DMS53 treated with DMSO at 0.1 percent for 48 hours (cell line): ENCODE measurements at regions not wholly inside any gene's neighbourhood (a gene's known extent, or its start where the extent isn't known, plus 50 kb on each side); places are given as distances from the start of the nearest gene placed in this dataset.
A peak's percentile ranks its signal among the peaks of the same experiment; 100 is the strongest.
"Not testable (repeated sequence)": the region's sequence is repeated elsewhere in the genome, so short reads cannot be mapped to it uniquely, and the experiment has no call there.

ENCODE experiments used
- DNase-seq: peaks from one replicate; lab custom pipeline; 2025; ENCODE audit not compliant: unreplicated experiment; lab: John Stamatoyannopoulos, UW

GRCh38 chr13:85137516-85137915 is 661.7 kb downstream of the SLITRK6 start:
- DNase-seq = no peak

GRCh38 chr13:85132986-85133385 is 666.2 kb downstream of the SLITRK6 start:
- DNase-seq = no peak

GRCh38 chr13:85123501-85123900 is 675.7 kb downstream of the SLITRK6 start:
- DNase-seq = not testable (repeated sequence)

GRCh38 chr13:85108356-85108755 is 690.9 kb downstream of the SLITRK6 start:
- no peak for DNase-seq

DNA sequence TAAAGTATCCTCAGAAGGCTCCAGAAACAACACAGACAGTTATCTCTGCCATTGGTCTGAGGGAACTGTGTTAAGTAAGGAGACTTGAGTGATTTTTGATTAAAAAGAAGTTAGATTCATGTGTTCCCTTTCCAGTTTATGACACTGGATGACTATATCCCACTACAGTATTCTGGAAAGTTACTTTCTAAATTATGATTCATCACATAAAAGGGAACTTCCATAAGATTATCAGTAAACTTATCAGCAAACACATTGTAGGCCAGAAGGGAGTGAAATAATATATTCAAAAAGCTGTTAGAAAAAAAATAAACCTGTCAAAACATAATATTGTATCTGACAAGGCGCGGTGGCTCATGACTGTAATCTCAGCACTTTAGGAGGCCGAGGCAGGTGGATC is 700.0 kb downstream of the SLITRK6 start:
- no peak for DNase-seq

GRCh38 chr13:85095418-85096272 is 703.6 kb downstream of the SLITRK6 start:
- DNase-seq = no peak

DNA sequence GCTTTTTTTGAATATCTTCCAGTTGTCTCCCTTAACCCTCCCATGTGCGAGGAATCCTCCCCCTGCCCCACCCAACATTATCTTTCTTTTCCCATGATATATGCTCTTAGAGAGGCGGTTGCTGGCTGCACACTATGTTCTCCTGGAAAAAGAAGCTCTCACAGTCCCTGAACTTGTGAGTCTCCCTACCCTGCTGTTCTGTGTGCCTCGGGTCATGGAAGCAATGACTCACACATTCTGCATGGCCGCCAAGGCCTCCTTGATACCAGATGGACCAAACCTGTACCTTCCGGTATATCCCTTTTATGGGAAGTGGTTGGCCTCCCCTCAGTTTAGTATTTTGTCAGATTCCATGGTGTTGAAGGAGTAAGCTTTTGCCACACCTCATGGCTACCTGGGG is 705.4 kb downstream of the SLITRK6 start:
- DNase-seq = no peak

DNA sequence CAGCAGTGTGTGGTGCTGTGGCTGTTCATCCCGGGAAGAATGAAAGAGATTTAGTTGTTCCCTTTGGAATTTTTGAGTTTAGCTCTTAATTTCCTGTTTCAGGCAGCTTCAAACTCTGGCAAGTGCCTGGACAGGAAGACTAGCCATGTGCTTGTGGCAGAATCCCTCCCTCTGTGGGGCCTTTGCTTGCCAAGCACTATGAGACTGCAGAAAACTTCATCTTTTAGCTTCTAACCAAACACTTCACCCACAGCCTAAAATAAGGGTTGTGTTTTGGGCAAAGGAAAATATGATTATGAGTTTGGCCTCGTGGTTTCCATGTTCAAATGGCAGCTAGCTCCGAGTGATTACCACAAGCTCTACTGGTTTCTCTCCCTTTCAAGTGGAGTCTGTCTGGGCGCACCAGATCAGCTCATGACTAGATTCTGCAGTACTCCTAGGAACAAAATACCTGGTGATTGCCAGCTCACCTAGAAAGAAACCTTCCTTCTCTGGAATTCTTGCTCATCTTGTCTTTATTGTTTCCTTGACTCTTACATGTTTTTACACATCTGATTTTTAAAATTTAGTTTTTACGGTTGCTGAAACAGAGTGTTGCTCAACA is 707.5 kb downstream of the SLITRK6 start:
- DNase-seq = no peak

DNA sequence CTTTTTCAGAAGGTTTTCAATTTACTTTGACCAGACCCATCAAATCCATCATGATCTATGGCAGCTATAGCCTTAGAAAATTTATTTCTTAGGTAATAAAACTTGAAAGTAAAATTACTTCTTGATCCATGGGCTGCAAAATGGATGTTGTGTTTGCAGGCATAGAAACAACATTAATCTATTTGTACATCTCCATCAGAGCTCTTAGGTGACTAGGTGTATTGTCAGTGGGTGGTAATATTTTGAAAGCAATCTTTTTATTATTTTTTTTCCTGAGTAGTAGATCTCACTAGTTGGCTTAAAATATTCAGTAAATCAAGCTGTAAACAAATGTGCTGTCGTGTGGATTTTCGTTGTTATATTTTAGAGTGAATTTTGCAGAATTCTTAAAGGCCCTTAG is 710.0 kb downstream of the SLITRK6 start:
- DNase-seq = no peak

- DNase-seq = no peak
Measured at GRCh38 chr13:85080691-85081090, 718.5 kb downstream of the SLITRK6 start.

- no peak for DNase-seq
Measured at GRCh38 chr13:85076343-85076742, 722.9 kb downstream of the SLITRK6 start.

DNA sequence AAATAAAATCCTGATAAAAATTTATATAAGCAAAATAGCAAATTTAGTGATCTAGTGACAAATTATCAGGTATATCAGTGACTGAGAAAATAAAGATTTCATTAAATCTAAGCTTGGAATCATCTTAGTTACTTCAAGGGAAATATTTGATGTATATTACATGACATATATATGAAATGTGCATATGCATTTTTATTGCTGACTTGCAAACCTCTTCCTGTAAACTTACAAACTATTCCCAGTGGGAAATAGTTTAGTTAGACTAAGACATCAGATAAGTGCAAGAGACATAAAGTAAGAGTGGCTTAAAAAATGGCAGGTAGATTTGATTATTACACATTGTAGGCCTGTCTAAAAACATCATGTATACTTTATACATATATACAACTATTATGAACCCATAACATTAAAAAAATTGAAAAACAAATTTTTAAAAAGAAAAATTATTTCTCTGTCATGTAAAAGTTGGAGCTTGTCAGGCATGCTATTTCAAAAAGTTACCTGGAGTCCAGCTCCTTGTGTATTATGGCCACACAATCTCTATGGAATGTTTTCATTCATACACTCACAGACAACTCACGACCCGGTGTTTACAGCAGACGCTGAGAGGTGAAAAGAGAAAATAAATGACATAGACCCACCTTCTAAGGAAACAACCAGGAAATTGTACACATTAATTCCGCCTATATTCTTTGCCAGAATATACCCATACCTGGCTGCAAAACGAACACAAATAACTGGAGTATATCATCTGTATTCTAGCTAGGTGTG is 724.5 kb downstream of the SLITRK6 start:
- no peak for DNase-seq

GRCh38 chr13:85068231-85068630 is 731.0 kb downstream of the SLITRK6 start:
- peak; percentile 40 for DNase-seq

DNA sequence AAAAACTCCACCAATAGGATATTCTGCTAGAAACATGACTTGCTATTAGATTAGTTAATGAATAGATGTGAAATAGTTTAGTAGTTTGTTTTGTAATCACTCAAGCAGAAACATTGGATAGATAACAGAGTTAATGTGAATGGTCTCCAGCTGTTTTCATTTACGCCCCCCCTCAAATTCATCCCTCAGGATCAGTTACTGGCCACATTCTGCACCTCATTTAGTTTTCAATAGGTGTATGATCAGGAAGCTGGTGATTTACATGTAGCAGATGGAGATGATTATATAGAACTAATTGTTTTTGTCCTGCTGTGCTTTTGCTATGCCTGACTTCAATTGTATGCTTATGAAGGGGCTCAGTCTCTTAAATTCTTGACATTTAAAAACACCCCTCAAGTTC is 759.0 kb downstream of the SLITRK6 start:
- DNase-seq = no peak

DNA sequence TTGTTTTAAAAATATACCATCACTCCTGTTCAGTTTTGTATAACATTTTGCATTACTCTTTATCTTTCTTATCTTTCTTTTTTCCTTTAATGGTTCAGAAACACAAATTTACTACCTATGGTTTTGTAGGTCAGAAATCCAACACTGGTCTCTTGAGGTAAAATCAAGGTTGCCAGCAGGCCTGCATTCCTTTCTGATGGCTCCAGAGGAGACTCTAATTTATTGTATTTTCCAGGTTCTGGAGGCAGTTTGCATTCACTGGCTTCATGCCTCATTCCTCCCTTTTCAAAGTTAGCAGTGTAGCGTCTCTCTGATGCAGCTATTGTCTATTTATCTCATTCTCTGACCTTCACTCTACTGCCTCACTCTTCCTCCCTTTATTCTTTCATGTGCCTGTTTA is 767.4 kb downstream of the SLITRK6 start:
- no peak for DNase-seq

- DNase-seq = no peak
Measured at GRCh38 chr13:85028035-85028434, 771.2 kb downstream of the SLITRK6 start.

DNA sequence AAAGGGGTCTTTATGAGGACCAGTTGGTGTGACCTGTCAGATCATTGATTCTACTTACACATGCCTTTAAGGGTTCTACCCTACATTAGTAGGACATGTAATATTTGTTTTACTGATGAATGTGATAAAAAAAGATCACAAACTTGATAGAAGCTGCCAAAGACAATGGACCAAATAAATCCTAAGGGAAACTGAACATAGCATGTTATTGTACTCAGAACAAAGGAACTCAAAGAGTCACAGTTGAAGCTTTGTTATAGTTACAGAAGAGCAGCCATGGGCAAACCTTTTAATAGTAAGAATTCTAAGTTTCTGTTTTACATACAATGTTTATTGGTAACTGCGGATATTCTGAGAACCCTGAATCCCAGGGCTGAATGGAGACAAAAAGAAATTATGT is 780.1 kb downstream of the SLITRK6 start:
- no peak for DNase-seq

DNA sequence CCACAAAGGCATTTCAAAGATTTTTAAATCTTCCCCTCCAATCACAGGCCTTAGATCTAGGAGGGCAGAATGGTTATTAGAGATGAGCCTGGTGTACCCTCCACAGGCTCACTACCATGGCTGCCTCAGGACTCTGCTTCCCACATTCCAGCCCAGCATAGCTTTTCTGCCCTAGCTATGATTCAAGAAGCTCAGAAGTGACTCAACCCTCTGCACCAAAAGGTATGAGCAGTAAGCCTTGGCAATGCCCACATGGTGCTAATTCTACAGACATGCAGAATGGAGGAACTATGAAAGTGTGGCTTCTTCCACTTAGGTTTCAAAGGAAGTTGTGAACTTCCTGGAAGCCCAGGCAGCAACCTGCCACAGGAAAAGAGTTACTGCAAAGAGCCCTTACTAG is 786.2 kb downstream of the SLITRK6 start:
- no peak for DNase-seq

- no peak for DNase-seq
Measured at GRCh38 chr13:85009447-85009846, 789.8 kb downstream of the SLITRK6 start.

DNA sequence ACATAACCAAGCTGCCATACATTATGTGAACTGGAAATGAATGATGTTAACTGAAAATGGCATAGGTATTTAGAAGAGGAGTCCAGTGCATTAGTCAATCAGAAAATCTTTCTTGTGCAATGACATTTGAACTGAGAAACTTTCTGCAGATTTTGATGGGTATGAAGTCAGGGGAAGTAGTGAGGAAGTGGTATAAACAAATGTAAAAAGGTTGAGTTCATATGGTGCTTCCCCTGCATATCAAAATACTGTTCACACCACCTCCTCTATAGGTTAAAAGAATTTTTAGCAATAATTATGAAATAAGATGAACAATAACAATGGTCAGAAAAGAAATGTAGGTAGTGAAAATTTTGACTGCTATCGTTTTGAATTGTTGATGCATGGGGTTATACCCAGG is 800.0 kb downstream of the SLITRK6 start:
- no peak for DNase-seq

DNA sequence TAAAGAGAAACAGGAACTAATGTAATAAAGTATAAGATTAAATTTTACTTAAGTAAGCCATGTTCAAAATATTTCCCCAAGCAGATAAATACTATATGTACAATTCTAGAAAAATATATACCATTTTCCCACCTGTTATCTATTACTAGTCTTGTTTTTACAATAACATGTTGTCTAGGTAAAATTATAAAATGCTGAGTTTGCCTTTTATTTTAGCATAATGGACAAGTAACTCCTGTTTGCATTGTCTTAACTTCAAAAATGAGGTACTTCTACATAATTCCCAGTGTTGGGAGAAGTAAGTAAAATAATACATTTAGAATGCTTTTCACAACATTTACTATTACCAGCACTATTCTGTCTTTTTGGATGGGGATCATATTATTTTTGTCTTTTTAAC is 800.5 kb downstream of the SLITRK6 start:
- DNase-seq = no peak

DNA sequence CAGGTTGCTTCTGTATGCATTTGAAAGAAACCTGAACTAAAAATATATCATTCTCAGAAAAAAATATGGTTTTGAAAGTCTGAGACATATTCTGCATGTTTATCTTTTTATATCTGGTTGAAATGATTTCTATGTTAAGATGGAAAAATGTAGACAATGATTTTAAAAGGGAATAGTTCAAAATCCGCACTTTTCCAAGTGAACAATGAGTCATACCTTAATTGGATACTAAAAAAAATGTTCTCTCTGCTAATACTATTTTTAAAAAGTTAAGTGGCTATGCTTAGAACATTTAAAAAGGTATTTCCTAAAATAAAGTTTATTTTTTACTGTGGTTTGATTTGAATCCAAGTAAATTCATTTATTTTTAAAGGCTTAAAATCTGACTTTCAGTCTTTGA is 801.4 kb downstream of the SLITRK6 start:
- no peak for DNase-seq
